OCI-LY7 (cell line): ENCODE measurements at regions not wholly inside any gene's neighbourhood (a gene's known extent, or its start where the extent isn't known, plus 50 kb on each side); places are given as distances from the start of the nearest gene placed in this dataset.

Experiments
- CTCF ChIP-seq: fragments of 200-600 bp; sonication (generic); conservative IDR thresholded peaks from 2 replicates; pipeline ENCODE4 v1.5.1; 2014; ENCODE audit warnings: mild to moderate bottlenecking, antibody characterized with exemption, low read length, moderate library complexity, mixed read lengths
- EZH2phosphoT487 ChIP-seq: fragments of 200-600 bp; sonication (generic); IDR thresholded peaks from 2 replicates; pipeline ENCODE4 v1.6.1; 2018; ENCODE audit warnings: low read depth, borderline replicate concordance, mild to moderate bottlenecking, mixed run types, antibody characterized with exemption, low read length, moderate library complexity, mixed read lengths

GRCh38 chr1:244329591-244330317 lies 122.0 kb downstream of the ADSS2 start:
- TF ChIP-seq CTCF (no peak), EZH2phosphoT487 (no peak)
